ENCODE measurements at regions not wholly inside any gene's neighbourhood (a gene's known extent, or its start where the extent isn't known, plus 50 kb on each side); places are given as distances from the start of the nearest gene placed in this dataset.

- TF ChIP-seq CTCF (conservative IDR thresholded peaks at IDR 0.05; ENCODE audit: low read depth in 2 of 2) (no peak), EZH2 (IDR thresholded peaks at IDR 0.05; ENCODE audit: low read depth, unreplicated experiment) (no peak), POLR2AphosphoS5 (IDR thresholded peaks at IDR 0.05; ENCODE audit: low read depth) (no peak), CREB1 (CRISPR knock-in tag; IDR thresholded peaks at IDR 0.05; ENCODE audit: low read depth) (no peak), EZH2phosphoT487 (IDR thresholded peaks at IDR 0.05; ENCODE audit: unreplicated experiment) (no peak), REST (IDR thresholded peaks at IDR 0.05; ENCODE audit: unreplicated experiment) (no peak)
These were observed 103.5 kb upstream of the OR5AK2 start for GRCh38 chr11:56885177-56885576.

Measured in GM23338 (cell line).